ENCODE measurements at regions not wholly inside any gene's neighbourhood (a gene's known extent, or its start where the extent isn't known, plus 50 kb on each side); places are given as distances from the start of the nearest gene placed in this dataset.

- Histone ChIP-seq H3K36me3 (ENCODE audit: control insufficient read depth in 1 of 2, insufficient read depth in 2 of 2, low read length in 2 of 2) (no peaks in the 10 kb centered on the region), H2AFZ (ENCODE audit: insufficient read depth, low read length, poor library complexity) (no peak overlapping the region), H2AK5ac (ENCODE audit: low read length) (no peak overlapping the region), H3K4me3 (ENCODE audit: low read depth, low read length) (no peak overlapping the region), H2BK12ac (ENCODE audit: low read length) (no peak overlapping the region), H2BK5ac (ENCODE audit: low read depth, low read length, poor library complexity) (no peak overlapping the region), H3K4me1 (ENCODE audit: control insufficient read depth in 1 of 2, insufficient read depth in 2 of 2, low read length in 2 of 2) (peaks cover 6 to 8% of the 10 kb centered on the region in 2 experiments), H3K4ac (ENCODE audit: low read depth, low read length) (no peak overlapping the region), H3K27ac (ENCODE audit: low read depth, low read length) (peak overlapping the region; percentile 86), H3K18ac (ENCODE audit: low read length) (no peak overlapping the region), H3K23ac (ENCODE audit: low read length) (no peak overlapping the region), H4K12ac (ENCODE audit: low read depth, low read length) (no peak overlapping the region), H2BK120ac (ENCODE audit: insufficient read depth, low read length, poor library complexity) (no peak overlapping the region), H3K27me3 (ENCODE audit: insufficient read depth, low read length) (no peaks in the 10 kb centered on the region), H3K9ac (ENCODE audit: low read length) (no peak overlapping the region), H3K9me3 (ENCODE audit: insufficient read depth, low read depth, low read length) (no peaks in the 10 kb centered on the region), H3K79me2 (ENCODE audit: control insufficient read depth, insufficient read depth, low read length, poor library complexity) (no peaks in the 10 kb centered on the region), H4K8ac (ENCODE audit: low read depth, low read length) (no peak overlapping the region), H3K4me2 (ENCODE audit: low read length) (no peak overlapping the region), H3K79me1 (ENCODE audit: low read length) (peaks cover 14% of the 10 kb centered on the region), H4K91ac (ENCODE audit: low read depth, low read length) (no peak overlapping the region), H3K14ac (ENCODE audit: low read length) (no peak overlapping the region)
- no CpG with 5 or more reads among the region's 2 CpGs for WGBS (ENCODE audit: extremely low coverage, insufficient coverage, insufficient read length)
- DNase-seq: peak in 1 of 2 donors; percentile 52
Observed at GRCh38 chr13:64643066-64643465, 2587.1 kb downstream of the PCDH9 start.

- no peak overlapping the region for H4K8ac ChIP-seq (ENCODE audit: low read depth, low read length)
- no peak overlapping the region for H4K12ac ChIP-seq (ENCODE audit: low read depth, low read length)
- no peak overlapping the region for H2AK5ac ChIP-seq (ENCODE audit: low read length)
- H3K79me2 ChIP-seq (ENCODE audit: control insufficient read depth, insufficient read depth, low read length, poor library complexity): no peaks in the 10 kb centered on the region
- no peak overlapping the region for H3K4ac ChIP-seq (ENCODE audit: low read depth, low read length)
- peaks cover 14% of the 10 kb centered on the region for H3K79me1 ChIP-seq (ENCODE audit: low read length)
- no peaks in the 10 kb centered on the region for H3K36me3 ChIP-seq (ENCODE audit: control insufficient read depth in 1 of 2, insufficient read depth in 2 of 2, low read length in 2 of 2)
- no peak for DNase-seq
- peaks cover 6 to 8% of the 10 kb centered on the region in 2 experiments for H3K4me1 ChIP-seq (ENCODE audit: control insufficient read depth in 1 of 2, insufficient read depth in 2 of 2, low read length in 2 of 2)
- H3K27ac ChIP-seq (ENCODE audit: low read depth, low read length): no peak overlapping the region
- H2BK120ac ChIP-seq (ENCODE audit: insufficient read depth, low read length, poor library complexity): no peak overlapping the region
- WGBS (ENCODE audit: extremely low coverage, insufficient coverage, insufficient read length): no CpG with 5 or more reads among the region's 2 CpGs
- no peak overlapping the region for H3K9ac ChIP-seq (ENCODE audit: low read length)
- H2BK12ac ChIP-seq (ENCODE audit: low read length): no peak overlapping the region
- no peak overlapping the region for H2BK5ac ChIP-seq (ENCODE audit: low read depth, low read length, poor library complexity)
- no peak overlapping the region for H3K18ac ChIP-seq (ENCODE audit: low read length)
- H3K9me3 ChIP-seq (ENCODE audit: insufficient read depth, low read depth, low read length): no peaks in the 10 kb centered on the region
- no peak overlapping the region for H2AFZ ChIP-seq (ENCODE audit: insufficient read depth, low read length, poor library complexity)
- H3K27me3 ChIP-seq (ENCODE audit: insufficient read depth, low read length): no peaks in the 10 kb centered on the region
- no peak overlapping the region for H3K4me3 ChIP-seq (ENCODE audit: low read depth, low read length)
- no peak overlapping the region for H4K91ac ChIP-seq (ENCODE audit: low read depth, low read length)
- no peak overlapping the region for H3K4me2 ChIP-seq (ENCODE audit: low read length)
- H3K23ac ChIP-seq (ENCODE audit: low read length): no peak overlapping the region
- no peak overlapping the region for H3K14ac ChIP-seq (ENCODE audit: low read length)
Observed at GRCh38 chr13:64640002-64640401, 2590.1 kb downstream of the PCDH9 start.

- no peak for DNase-seq
- H3K14ac ChIP-seq (ENCODE audit: low read length): no peak overlapping the region
- H3K79me1 ChIP-seq (ENCODE audit: low read length): peaks cover 15% of the 10 kb centered on the region
- no peaks in the 10 kb centered on the region for H3K79me2 ChIP-seq (ENCODE audit: control insufficient read depth, insufficient read depth, low read length, poor library complexity)
- H3K4me2 ChIP-seq (ENCODE audit: low read length): no peak overlapping the region
- no peak overlapping the region for H3K23ac ChIP-seq (ENCODE audit: low read length)
- H4K12ac ChIP-seq (ENCODE audit: low read depth, low read length): no peak overlapping the region
- H3K4me1 ChIP-seq (ENCODE audit: control insufficient read depth in 1 of 2, insufficient read depth in 2 of 2, low read length in 2 of 2): peaks cover 6 to 8% of the 10 kb centered on the region in 2 experiments
- H3K4ac ChIP-seq (ENCODE audit: low read depth, low read length): no peak overlapping the region
- H3K18ac ChIP-seq (ENCODE audit: low read length): no peak overlapping the region
- no peak overlapping the region for H2AFZ ChIP-seq (ENCODE audit: insufficient read depth, low read length, poor library complexity)
- no peak overlapping the region for H3K9ac ChIP-seq (ENCODE audit: low read length)
- peak overlapping the region; percentile 61 for H2BK12ac ChIP-seq (ENCODE audit: low read length)
- H2AK5ac ChIP-seq (ENCODE audit: low read length): no peak overlapping the region
- no peak overlapping the region for H4K8ac ChIP-seq (ENCODE audit: low read depth, low read length)
- no peak overlapping the region for H3K4me3 ChIP-seq (ENCODE audit: low read depth, low read length)
- H3K27ac ChIP-seq (ENCODE audit: low read depth, low read length): no peak overlapping the region
- H2BK120ac ChIP-seq (ENCODE audit: insufficient read depth, low read length, poor library complexity): peak overlapping the region; percentile 53
- H3K36me3 ChIP-seq (ENCODE audit: control insufficient read depth in 1 of 2, insufficient read depth in 2 of 2, low read length in 2 of 2): no peaks in the 10 kb centered on the region
- H3K27me3 ChIP-seq (ENCODE audit: insufficient read depth, low read length): no peaks in the 10 kb centered on the region
- H3K9me3 ChIP-seq (ENCODE audit: insufficient read depth, low read depth, low read length): no peaks in the 10 kb centered on the region
- H2BK5ac ChIP-seq (ENCODE audit: low read depth, low read length, poor library complexity): no peak overlapping the region
- peak overlapping the region; percentile 57 for H4K91ac ChIP-seq (ENCODE audit: low read depth, low read length)
- WGBS (ENCODE audit: extremely low coverage, insufficient coverage, insufficient read length): no CpG with 5 or more reads among the region's 3 CpGs
Observed at GRCh38 chr13:64639206-64639605, 2590.9 kb downstream of the PCDH9 start.

- no peaks in the 10 kb centered on the region for H3K9me3 ChIP-seq (ENCODE audit: insufficient read depth, low read depth, low read length)
- H3K9ac ChIP-seq (ENCODE audit: low read length): no peak overlapping the region
- H4K8ac ChIP-seq (ENCODE audit: low read depth, low read length): no peak overlapping the region
- no peak overlapping the region for H2BK12ac ChIP-seq (ENCODE audit: low read length)
- no peak overlapping the region for H3K4me2 ChIP-seq (ENCODE audit: low read length)
- H4K12ac ChIP-seq (ENCODE audit: low read depth, low read length): no peak overlapping the region
- no peak overlapping the region for H3K4me3 ChIP-seq (ENCODE audit: low read depth, low read length)
- WGBS (ENCODE audit: extremely low coverage, insufficient coverage, insufficient read length): no CpG with 5 or more reads among the region's 1 CpG
- H3K27me3 ChIP-seq (ENCODE audit: insufficient read depth, low read length): no peaks in the 10 kb centered on the region
- no peak overlapping the region for H2AFZ ChIP-seq (ENCODE audit: insufficient read depth, low read length, poor library complexity)
- H3K27ac ChIP-seq (ENCODE audit: low read depth, low read length): peak overlapping the region; percentile 34
- no peak overlapping the region for H3K14ac ChIP-seq (ENCODE audit: low read length)
- no peak overlapping the region for H2BK120ac ChIP-seq (ENCODE audit: insufficient read depth, low read length, poor library complexity)
- no peaks in the 10 kb centered on the region for H3K4me1 ChIP-seq (ENCODE audit: control insufficient read depth in 1 of 2, insufficient read depth in 2 of 2, low read length in 2 of 2)
- no peaks in the 10 kb centered on the region for H3K79me2 ChIP-seq (ENCODE audit: control insufficient read depth, insufficient read depth, low read length, poor library complexity)
- H3K79me1 ChIP-seq (ENCODE audit: low read length): peaks cover 1% of the 10 kb centered on the region
- no peak overlapping the region for H3K4ac ChIP-seq (ENCODE audit: low read depth, low read length)
- no peak overlapping the region for H3K23ac ChIP-seq (ENCODE audit: low read length)
- no peak overlapping the region for H3K18ac ChIP-seq (ENCODE audit: low read length)
- no peak overlapping the region for H2AK5ac ChIP-seq (ENCODE audit: low read length)
- DNase-seq: no peak
- H4K91ac ChIP-seq (ENCODE audit: low read depth, low read length): no peak overlapping the region
- H2BK5ac ChIP-seq (ENCODE audit: low read depth, low read length, poor library complexity): no peak overlapping the region
- no peaks in the 10 kb centered on the region for H3K36me3 ChIP-seq (ENCODE audit: control insufficient read depth in 1 of 2, insufficient read depth in 2 of 2, low read length in 2 of 2)
Observed at GRCh38 chr13:64633948-64634347, 2596.2 kb downstream of the PCDH9 start.
